ENCODE measurements at regions not wholly inside any gene's neighbourhood (a gene's known extent, or its start where the extent isn't known, plus 50 kb on each side); places are given as distances from the start of the nearest gene placed in this dataset.

DNA sequence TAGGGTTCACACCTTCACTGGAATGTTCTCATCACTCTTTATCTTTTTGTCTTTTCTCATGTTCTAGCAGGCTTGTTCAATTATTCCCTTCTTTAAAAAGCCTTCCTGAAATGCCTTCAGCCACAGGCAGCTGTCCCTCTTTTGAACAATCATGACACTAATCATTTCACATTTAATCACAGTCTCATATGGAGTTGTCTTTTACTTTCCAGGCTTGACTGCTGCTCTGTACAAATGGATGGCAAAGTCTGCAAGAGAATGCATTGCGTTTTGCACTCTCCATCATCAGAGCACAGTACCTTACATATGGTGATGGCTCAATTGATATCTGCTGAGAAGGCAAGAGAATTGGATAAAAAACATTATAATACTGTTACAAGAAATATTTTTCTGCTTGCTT is 529.8 kb downstream of the DIPK2A start:
- no peaks in the 10 kb centered on the region for H3K9me3 ChIP-seq (ENCODE audit: control insufficient read depth, low read depth, low read length)
- H4K5ac ChIP-seq (ENCODE audit: insufficient read length, low read depth, low read length) = no peak overlapping the region
- H3K9ac ChIP-seq (ENCODE audit: extremely low read depth, insufficient read length, low read length) = no peak overlapping the region
- H3K23me2 ChIP-seq (ENCODE audit: insufficient read length, low read depth, low read length, poor library complexity, severe bottlenecking) = no peaks in the 10 kb centered on the region
- H2BK120ac ChIP-seq (ENCODE audit: low read depth, low read length, poor library complexity, severe bottlenecking) = no peak overlapping the region
- Mint-ChIP-seq H3K4me3 (no peak overlapping the region), H3K27ac (no peak overlapping the region; a peak in 1 of 7 replicates), H3K9me3 (no peaks in the 10 kb centered on the region), H3K36me3 (ENCODE audit: insufficient read depth in 1 of 3, low read depth in 3 of 3) (no peaks in the 10 kb centered on the region), H3K27me3 (ENCODE audit: low read depth) (no peaks in the 10 kb centered on the region), H3K4me1 (peaks cover 10 to 12% of the 10 kb centered on the region in 2 experiments)
- no peak overlapping the region for H3K56ac ChIP-seq (ENCODE audit: insufficient read length, low read depth, low read length)
- H2AFZ ChIP-seq (ENCODE audit: low read length) = no peak overlapping the region
- H3K79me2 ChIP-seq (ENCODE audit: insufficient read depth, low read length) = no peaks in the 10 kb centered on the region
- H3K4ac ChIP-seq (ENCODE audit: low read depth, low read length) = no peak overlapping the region
- no peak for DNase-seq
- H3K18ac ChIP-seq (ENCODE audit: insufficient read length, low read depth, low read length) = no peak overlapping the region
- H4K20me1 ChIP-seq (ENCODE audit: control insufficient read depth, insufficient read depth, insufficient read length) = no peaks in the 10 kb centered on the region
- no peak overlapping the region for H4K8ac ChIP-seq (replicated peaks; ENCODE audit: insufficient read length, low read depth, low read length)
- TF ChIP-seq, protein P1, sequence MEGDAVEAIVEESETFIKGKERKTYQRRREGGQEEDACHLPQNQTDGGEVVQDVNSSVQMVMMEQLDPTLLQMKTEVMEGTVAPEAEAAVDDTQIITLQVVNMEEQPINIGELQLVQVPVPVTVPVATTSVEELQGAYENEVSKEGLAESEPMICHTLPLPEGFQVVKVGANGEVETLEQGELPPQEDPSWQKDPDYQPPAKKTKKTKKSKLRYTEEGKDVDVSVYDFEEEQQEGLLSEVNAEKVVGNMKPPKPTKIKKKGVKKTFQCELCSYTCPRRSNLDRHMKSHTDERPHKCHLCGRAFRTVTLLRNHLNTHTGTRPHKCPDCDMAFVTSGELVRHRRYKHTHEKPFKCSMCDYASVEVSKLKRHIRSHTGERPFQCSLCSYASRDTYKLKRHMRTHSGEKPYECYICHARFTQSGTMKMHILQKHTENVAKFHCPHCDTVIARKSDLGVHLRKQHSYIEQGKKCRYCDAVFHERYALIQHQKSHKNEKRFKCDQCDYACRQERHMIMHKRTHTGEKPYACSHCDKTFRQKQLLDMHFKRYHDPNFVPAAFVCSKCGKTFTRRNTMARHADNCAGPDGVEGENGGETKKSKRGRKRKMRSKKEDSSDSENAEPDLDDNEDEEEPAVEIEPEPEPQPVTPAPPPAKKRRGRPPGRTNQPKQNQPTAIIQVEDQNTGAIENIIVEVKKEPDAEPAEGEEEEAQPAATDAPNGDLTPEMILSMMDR (conservative IDR thresholded peaks at IDR 0.05) = no peak
- H2BK15ac ChIP-seq (ENCODE audit: low read depth, low read length) = no peak overlapping the region
- no peak overlapping the region for H4K91ac ChIP-seq (ENCODE audit: insufficient read length, low read depth, low read length)
- no peak overlapping the region for H3K27ac ChIP-seq (ENCODE audit: insufficient read length, low read depth, low read length)
- no peak overlapping the region for H2AK5ac ChIP-seq (ENCODE audit: insufficient read length, low read length)
- no peak overlapping the region for H3T11ph ChIP-seq (ENCODE audit: low read length)
- WGBS (ENCODE audit: extremely low coverage, insufficient read length, low lambda C conversion rate) = no CpG with 5 or more reads among the region's 1 CpG
- no peaks in the 10 kb centered on the region for H3K27me3 ChIP-seq (ENCODE audit: insufficient read depth, low read length)
- H2BK12ac ChIP-seq (ENCODE audit: insufficient read length, low read depth, low read length) = no peak overlapping the region
- no peak overlapping the region for H2BK20ac ChIP-seq (ENCODE audit: low read depth, low read length, poor library complexity, severe bottlenecking)
- H3K14ac ChIP-seq (ENCODE audit: insufficient read depth, low read length) = no peak overlapping the region
- H3K79me1 ChIP-seq (ENCODE audit: insufficient read depth, low read depth, low read length, poor library complexity, severe bottlenecking) = no peaks in the 10 kb centered on the region
- no peak overlapping the region for H3K4me2 ChIP-seq (ENCODE audit: insufficient read depth, insufficient read length, low read length)
- no peak overlapping the region for H2BK5ac ChIP-seq (ENCODE audit: insufficient read length, low read length)
- no peaks in the 10 kb centered on the region for H3K4me1 ChIP-seq (ENCODE audit: insufficient read depth, low read length)
- no peak overlapping the region for H3K23ac ChIP-seq (ENCODE audit: insufficient read length, low read depth, low read length)

All from H9 (cell line).